Islet precursor cell (in vitro differentiated cells): ENCODE measurements at regions not wholly inside any gene's neighbourhood (a gene's known extent, or its start where the extent isn't known, plus 50 kb on each side); places are given as distances from the start of the nearest gene placed in this dataset.

Source experiments
- DNase-seq: peaks from one replicate; pipeline ENCODE4 v3.0.0-alpha.2; 2018

DNA sequence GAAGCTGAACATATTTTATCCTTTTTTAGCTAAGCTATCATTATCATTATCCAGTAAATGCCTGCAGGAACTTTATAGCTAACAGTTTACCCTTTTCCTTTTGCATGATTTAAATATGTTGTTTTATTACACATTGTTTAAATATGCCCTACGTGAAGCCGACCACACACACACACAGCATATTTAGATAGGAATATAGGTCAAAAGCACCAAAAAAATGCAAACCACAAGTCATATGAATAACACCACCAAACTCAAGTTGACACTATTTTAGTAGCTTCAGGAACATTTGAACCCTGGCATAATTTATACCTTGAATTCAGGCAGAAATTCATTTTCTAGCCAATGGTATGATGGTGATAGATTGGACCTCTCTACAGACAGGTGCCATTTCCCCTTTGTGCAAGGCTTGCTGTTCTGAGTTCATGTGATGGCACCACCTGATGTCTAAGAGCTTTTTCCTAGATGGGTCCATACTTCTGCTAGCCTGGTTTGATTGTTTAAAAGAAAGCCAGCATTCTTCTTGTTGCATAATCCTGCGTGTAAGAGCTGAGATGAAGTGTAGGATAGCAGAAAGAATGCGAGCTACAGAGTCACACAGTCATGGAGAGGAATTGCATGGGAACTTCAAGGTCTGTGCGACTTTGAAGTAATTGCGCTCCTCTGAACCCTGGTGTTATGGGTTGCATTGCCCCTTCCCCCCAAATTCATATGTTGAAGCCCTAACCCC, 454.8 kb upstream of the SOX5 start:
- no peak for DNase-seq

DNA sequence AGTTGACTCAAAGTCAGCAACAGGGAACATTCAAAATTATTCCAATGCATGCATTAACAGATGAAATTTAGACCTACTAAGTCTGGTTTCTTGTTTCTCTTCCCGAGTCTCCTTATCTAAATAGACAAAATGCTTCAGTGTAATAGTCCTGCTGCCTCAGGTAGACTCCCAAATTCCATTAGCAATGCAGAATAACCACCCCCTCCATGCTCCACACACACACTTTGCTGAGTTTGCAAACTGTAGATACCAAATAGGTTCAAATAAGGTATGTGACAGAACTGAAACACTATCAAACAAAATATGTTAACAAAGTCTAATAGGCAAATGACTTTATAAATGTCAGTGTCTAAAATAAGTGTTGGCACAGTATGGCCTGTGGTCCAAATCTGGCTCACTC, 451.1 kb upstream of the SOX5 start:
- no peak for DNase-seq

DNA sequence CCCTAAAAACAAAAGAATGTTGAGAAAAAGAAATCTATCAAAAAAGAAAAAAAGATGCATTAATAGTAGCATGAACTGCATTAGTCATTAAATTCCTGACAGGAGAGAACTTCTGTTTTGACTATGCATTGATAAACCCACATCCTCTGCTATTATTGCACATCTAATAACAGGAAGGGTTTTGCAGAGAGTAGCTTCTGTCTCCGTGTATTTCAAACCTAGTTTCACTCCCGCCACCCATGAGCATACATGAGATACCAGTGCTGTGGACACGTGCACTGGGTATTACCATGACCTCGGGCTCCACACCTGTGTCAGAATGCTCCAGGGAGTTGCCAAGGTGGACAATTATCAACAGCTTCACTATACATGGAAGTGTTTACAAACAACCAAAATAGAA, 449.1 kb upstream of the SOX5 start:
- no peak for DNase-seq

DNA sequence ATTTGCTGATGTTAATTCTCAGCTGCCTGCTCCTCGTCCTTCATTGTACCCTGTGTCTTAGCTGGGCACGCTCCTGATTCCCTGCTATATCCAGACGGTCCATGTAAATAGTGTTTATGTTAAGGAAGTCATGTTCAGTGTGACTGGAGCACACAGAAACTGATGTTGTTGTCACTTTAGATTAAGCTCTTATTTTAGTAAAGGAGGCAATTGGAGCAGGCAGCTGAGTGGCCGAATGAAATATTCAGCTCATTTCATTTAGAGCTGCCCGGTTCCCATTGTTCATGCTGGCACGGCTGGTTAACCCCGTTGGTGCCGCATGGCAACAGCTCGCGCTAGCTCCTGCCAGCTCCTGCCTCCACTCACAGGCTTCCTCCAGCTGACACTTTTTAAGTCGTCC, 446.8 kb upstream of the SOX5 start:
- no peak for DNase-seq

DNA sequence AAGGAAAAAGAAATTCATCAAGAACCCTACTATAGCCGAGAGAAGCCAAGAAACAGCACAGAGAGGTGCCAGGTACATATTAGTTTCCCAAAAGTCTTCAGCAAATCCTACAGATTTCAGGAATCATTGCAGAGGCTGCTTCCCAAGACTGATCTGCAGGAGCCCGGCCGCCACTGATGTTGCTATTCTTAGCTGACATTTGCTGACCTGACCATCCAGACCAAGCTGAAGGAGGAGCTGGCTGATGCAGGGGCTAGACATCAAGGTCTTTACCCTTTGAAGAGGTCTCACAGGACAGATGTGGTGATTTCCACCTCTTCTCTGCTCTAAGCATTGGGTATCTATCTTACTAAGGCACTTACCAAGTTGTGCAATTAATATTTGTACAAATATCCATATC, 444.8 kb upstream of the SOX5 start:
- DNase-seq = no peak

DNA sequence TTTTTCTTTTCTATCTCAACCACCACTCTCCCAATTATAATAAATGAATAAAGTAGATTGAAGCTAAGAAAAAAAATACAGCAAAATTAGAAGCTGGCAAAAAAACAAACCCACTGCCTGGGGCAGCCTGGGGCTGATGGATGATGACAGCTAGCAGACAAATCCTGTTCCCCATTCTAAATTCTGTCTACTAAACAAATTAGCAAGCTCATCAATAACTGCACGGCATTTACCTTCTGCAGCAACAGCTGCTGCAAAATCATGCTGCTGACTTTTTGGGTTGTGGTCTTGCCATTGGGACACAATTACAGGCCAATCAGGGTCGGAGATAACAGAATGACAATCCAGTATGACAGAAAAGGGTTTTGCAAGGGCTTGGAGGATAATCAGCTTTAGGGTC, 443.6 kb upstream of the SOX5 start:
- DNase-seq = no peak

DNA sequence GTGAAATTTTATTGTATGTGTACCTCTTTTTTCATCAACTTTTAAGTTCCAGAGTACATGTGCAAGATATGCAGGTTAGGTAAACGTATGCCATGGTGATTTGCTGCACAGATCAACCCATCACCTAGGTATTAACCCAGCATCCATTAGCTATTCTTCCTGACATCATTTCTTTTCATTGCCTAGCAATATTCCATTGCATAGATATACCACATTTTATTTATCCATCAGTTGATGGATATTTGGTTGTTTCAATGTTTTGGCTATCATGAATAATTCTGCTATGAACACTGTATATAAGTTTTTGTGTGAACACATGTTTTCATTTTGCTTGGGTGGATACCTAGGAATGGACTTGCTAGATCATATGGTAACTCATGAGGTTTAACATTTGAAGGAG, 439.9 kb upstream of the SOX5 start:
- no peak for DNase-seq

DNA sequence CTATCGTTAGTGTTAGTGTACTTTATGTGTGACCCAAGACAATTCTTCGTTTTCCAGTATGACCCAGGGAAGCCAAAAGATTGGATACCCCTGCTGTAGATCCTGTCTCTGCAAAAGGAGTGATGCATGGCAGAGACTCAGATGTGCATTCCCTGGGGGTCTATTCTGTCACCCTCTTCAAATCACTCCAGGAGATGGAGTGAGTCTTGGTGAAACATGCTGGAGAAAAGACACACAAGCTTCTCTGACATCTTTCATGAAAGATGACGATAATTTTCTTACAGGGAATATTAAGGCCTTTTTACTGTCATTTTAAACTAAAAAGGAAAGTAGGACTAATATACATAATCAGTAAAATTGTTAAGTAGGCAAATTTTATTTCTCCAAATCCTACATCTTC, 437.9 kb upstream of the SOX5 start:
- no peak for DNase-seq

DNA sequence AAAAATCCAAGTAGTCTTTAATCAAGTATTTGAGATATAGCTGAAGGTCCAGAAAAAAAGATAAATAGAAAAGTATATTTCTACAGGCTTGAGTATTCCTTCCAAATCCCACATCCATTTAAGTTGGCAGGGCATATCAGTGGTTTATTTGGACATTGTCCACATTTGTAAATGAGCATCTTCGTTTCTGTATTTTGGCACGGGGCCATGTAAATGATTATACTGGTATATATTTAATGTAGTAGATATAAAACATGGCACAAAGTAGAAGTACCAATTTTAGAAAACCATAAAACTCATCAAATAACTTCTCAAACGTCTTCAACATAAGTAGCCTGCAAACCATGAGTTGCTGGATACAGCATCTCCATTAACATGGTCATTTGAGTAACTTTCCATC, 437.4 kb upstream of the SOX5 start:
- no peak for DNase-seq

DNA sequence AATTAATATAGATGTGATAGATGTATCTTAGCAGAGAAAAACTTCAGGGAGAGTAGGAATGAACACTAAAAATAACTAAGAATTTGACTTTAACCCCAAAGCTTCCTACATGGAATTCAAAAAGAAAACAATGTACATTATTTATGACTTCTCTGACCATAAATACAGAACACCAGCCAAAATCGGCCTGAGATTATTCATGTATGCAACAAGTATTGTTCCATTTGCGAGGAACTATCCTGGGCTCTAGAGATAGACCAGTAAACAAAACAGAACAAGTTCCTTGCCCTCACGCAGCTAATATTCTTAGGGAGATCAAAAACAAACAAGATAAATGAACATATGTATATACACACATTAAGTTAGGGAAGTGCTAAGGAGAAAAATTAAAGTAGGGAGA, 432.3 kb upstream of the SOX5 start:
- no peak for DNase-seq

DNA sequence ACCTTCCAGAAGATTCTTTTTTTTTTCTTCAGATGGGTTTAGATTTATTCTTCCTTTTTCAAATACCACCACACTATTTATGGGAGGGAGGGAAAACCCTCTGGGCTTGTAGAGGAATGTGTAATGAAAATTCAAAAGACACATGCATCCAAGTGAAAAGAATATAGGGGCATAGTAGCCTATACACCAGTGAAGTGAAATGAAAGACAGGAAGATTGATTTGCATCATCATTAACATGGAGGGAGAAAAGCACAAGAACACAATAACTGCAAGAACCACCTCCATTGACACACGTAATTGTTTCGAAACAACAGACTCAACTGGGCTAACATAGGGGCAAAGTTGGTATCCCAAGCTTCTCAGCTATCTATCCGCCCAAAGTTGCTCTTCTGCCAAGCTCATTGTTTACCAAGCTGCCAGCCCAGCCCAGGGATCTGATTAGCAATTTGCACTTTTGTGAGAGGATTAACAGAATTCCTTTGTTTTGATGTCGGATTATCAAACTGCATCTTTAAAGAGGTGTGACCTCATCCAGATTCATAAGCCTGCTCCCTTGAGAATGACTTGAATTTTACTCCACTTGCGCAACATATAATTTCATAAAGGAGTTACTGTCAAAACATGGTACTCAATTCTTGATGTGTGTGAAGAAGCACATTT, 430.5 kb upstream of the SOX5 start:
- DNase-seq = no peak

DNA sequence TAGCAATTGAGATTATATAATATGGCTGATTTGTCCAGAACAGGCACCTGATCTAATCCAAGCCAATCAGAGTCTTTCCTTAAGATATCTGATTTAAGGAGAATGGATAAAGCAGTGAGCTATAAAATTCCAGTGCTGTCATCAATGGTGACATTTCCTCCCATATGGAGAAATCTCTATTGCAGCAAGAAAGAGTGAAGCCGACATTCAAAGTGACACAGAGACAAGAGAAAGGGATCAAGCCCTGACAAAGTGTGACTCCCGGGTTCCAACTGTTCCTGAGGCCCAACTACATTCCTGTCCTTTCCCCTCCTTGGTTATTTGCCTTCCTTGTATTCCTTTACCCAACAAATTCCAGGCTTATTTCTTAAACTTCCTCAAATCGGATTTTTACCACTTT, 430.0 kb upstream of the SOX5 start:
- DNase-seq = no peak

DNA sequence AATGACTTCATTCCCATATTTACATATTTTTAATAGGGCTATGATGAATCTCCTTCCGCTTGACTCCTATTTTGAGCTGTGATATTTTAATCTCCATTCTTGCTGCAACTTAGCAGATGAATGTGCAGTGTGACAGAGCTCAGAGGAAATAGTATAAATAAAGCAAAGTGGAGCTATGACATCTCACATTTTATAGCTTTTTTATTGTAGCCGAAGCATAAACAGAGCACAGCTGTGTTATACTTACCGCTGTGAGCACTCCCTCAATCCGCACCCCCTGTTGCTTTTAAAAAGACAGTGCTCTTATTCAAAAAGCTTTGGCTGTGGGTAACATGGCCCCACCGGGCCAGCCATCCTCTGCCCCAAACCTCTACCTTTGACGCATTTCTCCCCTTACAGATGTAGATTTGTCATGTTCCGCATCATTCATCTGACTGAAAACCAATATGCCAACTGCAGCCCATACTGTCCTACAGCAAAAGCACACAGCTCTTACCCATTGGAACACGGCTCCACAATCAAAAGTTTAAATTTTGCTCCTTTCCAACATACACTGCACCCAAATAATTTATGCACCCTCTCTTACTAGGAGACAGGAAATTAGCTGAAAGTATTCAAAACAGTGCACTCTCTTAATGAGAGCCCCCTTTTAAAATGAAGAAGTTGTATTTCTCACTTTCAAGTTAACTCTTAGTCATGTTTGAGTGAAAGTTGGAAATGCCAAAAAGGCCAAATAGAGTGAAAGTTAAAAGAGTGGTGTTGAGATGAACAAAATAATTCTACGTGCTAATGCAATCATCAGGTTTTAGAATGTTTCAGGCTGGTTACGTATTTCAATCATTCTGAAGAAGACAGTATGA, 429.3 kb upstream of the SOX5 start:
- DNase-seq = no peak

DNA sequence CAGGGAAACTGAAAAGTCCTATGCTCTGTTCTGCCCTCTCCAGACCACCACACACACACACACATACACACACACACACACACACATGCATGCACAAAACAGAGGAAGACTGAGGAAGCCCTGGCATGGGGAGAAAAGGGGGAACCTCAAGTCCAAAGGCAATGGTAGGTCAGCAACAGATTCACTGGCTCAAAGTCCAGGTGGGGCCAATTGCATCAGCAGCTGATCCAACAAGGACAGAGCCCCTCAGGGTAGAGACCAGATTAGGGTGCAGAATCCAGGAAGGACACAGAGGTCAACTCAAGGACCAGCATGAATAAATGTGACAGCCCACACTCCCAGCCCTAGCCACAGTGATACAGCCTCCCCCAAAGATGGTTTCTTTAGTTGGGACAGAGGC, 425.0 kb upstream of the SOX5 start:
- no peak for DNase-seq

DNA sequence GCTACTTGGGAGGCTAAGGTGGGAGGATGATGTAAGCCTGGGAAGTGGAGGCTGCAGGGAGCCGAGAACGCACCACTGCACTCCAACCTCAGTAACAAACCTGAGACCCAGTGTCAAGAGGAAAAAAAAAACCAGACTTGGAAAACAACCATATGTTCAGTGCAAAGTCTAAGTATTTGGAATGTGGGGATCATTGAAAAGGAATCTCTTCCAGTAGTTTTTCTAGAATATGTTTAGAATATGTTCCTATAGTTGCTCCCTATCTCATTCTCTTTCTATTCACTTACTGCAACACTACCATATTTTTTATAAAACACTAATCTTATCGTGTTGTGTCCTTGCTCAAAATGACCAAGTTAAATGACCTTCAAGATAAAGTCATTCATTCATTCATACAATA, 423.5 kb upstream of the SOX5 start:
- no peak for DNase-seq

DNA sequence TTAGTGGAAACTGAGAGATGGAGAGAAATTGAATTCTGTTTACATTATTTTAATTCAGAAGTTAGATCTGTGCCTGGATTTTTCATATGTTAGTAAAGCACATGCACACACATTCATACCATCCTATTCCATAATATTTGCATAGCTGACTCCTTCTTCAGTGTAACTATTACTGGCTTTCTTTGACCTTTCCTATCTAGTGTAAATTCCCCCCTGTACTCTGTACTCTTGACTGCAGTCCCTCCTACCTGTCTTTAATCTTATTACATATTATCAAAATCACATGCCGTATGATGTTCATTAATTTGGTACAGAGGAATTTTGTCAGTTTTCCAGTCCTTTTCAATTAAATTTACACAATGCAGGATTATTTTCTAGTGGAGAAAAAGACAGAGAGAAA, 417.0 kb upstream of the SOX5 start:
- DNase-seq = no peak

DNA sequence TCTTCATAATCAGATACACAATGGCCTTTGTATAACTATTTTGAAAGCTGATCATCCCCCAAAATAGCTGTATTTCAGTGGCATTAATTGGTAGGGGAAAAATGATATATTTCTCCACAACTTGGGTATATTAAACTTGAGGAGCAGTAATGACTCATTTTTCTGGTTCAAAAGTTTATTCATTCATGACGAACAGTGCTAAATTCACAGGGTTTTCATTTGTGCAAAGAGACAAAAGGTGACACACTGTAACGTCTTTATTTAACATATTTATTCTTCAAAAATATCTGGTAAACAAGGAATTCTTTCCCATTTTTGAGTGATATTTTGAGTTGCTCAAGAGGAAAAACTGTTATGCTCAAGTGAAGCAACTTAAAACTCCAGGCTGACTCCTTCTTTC, 415.5 kb upstream of the SOX5 start:
- DNase-seq = no peak

DNA sequence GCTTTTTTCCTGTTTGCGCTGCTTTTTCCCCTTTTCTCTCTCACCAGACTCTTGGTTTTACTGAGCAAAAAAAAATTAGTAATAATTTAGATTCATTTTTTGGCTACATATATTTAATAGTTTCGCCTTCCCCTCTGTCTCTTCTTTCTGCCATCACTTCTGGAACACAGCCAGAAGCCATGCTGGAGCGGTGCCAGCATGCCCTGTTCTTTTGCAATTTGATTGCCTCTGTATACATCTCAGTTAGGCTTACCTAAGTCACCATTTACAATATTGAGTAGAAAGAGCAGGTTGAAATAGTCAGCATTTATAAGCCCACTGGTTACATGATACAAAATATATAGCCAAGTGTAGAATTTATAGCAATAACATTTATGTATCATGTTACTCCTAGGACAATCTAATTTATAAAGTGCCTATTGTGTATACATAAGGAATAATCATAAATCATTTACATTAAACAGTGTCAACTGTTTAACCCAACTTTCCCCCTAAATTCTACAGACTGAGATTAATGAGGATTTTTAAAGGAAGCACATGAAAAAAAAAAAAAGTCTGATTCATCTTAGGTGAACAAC, 413.8 kb upstream of the SOX5 start:
- DNase-seq = no peak

DNA sequence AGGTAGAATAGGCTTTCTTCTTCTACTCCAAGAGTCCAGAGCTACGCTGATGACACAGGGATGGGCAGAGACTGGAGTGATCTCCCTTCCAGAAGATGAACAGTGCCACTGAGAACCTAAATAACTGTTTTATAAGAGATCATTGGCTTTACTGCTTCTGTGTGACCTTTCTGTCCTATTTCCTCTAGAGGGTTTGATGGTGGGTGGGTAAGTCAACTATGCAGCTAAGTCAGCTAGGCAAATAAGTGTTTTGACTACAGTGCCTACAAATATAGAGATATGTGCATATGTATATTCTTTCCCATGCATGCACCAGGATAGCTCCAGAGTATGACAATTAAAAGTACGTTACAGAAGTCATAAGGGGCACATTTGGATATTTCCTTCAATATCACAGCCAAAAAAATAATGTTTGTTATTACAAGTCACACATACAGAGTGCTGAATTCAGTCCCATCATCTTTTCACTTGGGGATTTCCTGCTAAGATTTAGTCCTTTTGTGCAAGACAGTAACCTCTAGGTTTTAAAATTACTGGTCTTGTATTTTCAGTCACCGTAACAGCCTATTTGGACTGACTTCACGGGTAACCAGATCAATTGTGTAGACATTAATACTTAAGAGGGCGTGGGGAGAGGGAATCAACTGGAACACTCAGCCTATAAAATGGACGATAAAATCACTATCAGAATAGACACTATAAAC, 412.6 kb upstream of the SOX5 start:
- DNase-seq = no peak

DNA sequence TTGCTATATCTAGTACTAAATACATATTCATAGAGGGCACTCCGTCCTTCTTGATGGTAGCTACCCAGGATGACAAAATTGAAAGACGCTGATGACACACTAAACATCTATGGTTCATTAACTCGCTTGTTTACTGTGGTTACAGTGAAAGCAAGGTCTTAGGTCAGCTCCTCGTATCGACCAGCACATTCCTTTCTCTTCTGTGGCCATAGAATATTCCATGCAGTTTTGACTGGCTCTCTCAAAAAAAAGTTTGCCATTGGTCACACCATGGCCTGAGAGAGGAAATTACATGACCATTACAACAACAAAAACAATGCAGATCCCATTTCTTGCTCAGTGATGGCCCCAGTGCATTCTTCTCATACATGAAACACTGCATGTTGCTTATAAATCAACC, 411.4 kb upstream of the SOX5 start:
- no peak for DNase-seq

DNA sequence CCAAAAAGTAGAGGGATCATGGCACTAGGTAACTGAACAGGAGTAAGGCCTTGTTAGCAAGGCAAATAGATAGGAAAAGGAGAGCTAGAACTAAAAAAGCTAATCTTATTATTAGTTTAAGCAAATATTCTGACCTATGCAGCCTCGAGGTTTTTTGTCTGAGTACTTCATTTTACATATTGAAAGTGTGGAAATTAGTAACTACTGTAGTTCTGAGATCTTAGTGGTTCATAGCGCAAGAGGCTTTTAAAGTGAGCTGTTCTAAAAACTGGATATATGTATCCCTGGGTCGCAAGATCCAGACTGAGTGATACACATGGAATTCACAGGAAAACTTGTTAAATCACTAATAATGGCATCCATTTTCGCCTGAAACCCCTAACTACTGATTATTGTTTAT, 411.0 kb upstream of the SOX5 start:
- DNase-seq = no peak

DNA sequence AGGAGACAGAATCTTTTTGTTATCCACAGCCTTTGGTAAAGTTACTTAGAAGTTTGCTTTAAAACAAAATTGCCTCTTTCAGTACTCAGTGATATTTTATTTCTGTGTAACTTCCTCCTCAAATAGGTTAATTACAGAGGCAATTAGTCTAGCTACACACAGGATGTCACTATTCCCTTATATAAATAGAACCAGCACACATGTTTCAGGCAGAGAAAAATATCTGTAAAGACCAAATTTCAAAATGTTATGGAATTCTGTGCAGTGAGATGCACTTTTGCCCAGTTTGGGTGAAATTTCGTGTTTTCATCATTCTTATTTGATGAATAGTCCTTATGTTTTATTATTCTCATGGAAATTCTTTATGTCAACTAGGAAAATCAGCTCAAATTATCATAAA, 410.6 kb upstream of the SOX5 start:
- DNase-seq = no peak

DNA sequence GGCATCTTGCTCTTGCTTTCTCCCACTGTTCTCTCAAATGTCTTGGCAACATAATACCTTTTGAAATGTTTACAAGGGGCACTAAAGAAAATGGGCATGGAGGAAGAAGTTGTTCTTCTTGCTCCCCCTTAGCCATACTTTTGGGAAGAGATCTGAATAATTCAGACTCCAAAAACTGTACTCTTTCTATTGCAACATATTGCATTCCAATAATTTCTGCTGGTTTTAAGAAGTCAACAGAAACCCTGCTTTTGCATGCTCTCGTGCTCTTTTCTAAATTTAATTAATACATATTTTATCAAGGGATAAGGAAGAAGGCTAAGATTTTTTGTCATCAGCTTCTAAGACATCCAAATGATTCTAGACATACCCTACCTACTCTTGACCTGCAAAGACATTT, 409.9 kb upstream of the SOX5 start:
- DNase-seq = no peak
